ENCODE measurements at regions not wholly inside any gene's neighbourhood (a gene's known extent, or its start where the extent isn't known, plus 50 kb on each side); places are given as distances from the start of the nearest gene placed in this dataset.

DNA sequence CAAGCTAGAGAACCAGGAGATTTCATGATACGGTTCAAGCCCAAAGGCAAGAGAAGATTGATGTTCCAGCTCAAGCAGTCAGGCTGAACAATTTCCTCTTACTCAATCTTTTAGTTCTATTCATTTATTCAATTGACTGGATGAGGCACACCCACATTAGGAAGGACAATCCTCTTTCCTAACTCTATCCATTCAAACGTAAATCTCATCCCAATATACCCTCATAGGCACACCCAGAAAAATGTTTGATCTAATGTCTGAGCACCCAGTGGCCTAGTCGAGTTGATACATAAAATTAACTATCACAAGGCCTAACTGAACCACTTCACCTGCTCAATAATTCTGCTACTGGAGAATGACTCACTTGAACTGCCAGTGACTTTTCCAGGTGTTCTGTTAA, 180.7 kb downstream of the RAD51AP2 start:
- H3K4me3 ChIP-seq (ENCODE audit: low read depth, low read length): no peak overlapping the region
- no peak for TF ChIP-seq CTCF (IDR thresholded peaks at IDR 0.05; ENCODE audit: borderline replicate concordance, insufficient read depth, low read depth, low read length)

- TF ChIP-seq CTCF (IDR thresholded peaks at IDR 0.05; ENCODE audit: borderline replicate concordance, insufficient read depth, low read depth, low read length): no peak
- no peak overlapping the region for H3K4me3 ChIP-seq (ENCODE audit: low read depth, low read length)
These were observed 181.8 kb downstream of the RAD51AP2 start for GRCh38 chr2:17336458-17336857.

GRCh38 chr2:17334300-17334699, 183.9 kb downstream of the RAD51AP2 start:
- no peak overlapping the region for H3K4me3 ChIP-seq (ENCODE audit: low read depth, low read length)
- no peak for TF ChIP-seq CTCF (IDR thresholded peaks at IDR 0.05; ENCODE audit: borderline replicate concordance, insufficient read depth, low read depth, low read length)

- H3K4me3 ChIP-seq (ENCODE audit: low read depth, low read length): no peak overlapping the region
- TF ChIP-seq CTCF (IDR thresholded peaks at IDR 0.05; ENCODE audit: borderline replicate concordance, insufficient read depth, low read depth, low read length): no peak
These were observed 186.6 kb downstream of the RAD51AP2 start for GRCh38 chr2:17331636-17332035.

- no peak overlapping the region for H3K4me3 ChIP-seq (ENCODE audit: low read depth, low read length)
- TF ChIP-seq CTCF (IDR thresholded peaks at IDR 0.05; ENCODE audit: borderline replicate concordance, insufficient read depth, low read depth, low read length): no peak
These were observed 190.1 kb downstream of the RAD51AP2 start for GRCh38 chr2:17328161-17328560.

GRCh38 chr2:17327649-17328048, 190.6 kb downstream of the RAD51AP2 start:
- no peak for TF ChIP-seq CTCF (IDR thresholded peaks at IDR 0.05; ENCODE audit: borderline replicate concordance, insufficient read depth, low read depth, low read length)
- no peak overlapping the region for H3K4me3 ChIP-seq (ENCODE audit: low read depth, low read length)

GRCh38 chr2:17326717-17327116, 191.5 kb downstream of the RAD51AP2 start:
- H3K4me3 ChIP-seq (ENCODE audit: low read depth, low read length): no peak overlapping the region
- TF ChIP-seq CTCF (IDR thresholded peaks at IDR 0.05; ENCODE audit: borderline replicate concordance, insufficient read depth, low read depth, low read length): no peak
